SH-SY5Y (cell line): ENCODE measurements at regions not wholly inside any gene's neighbourhood (a gene's known extent, or its start where the extent isn't known, plus 50 kb on each side); places are given as distances from the start of the nearest gene placed in this dataset.

Experiments used
- GATA2 ChIP-seq: IDR thresholded peaks from 2 replicates; pipeline ENCODE4 v1.6.1; 2011; ENCODE audit warnings: mild to moderate bottlenecking, low read depth, low read length
- GATA3 ChIP-seq: IDR thresholded peaks from 2 replicates; pipeline ENCODE4 v1.6.1; 2011; ENCODE audit warnings: low read depth, mild to moderate bottlenecking, low read length, moderate library complexity

- TF ChIP-seq GATA2, result no peak
- TF ChIP-seq GATA3, result no peak
Observed at GRCh38 chr3:139762302-139762701, 84.5 kb upstream of the NMNAT3 start.

- TF ChIP-seq GATA3, result no peak
- no peak for TF ChIP-seq GATA2
Observed at GRCh38 chr3:139759470-139759869, 81.7 kb upstream of the NMNAT3 start.

- no peak for TF ChIP-seq GATA3
- TF ChIP-seq GATA2, result no peak
Observed at GRCh38 chr3:139758654-139759291, 81.0 kb upstream of the NMNAT3 start.

- TF ChIP-seq GATA2 (no peak), GATA3 (no peak)
Observed at GRCh38 chr3:139757448-139758030, 79.8 kb upstream of the NMNAT3 start.

GRCh38 chr3:139756529-139757103 lies 78.8 kb upstream of the NMNAT3 start:
- TF ChIP-seq GATA2, result no peak

- TF ChIP-seq GATA2 (no peak), GATA3 (no peak)
Observed at GRCh38 chr3:139755551-139755950, 77.8 kb upstream of the NMNAT3 start.

GRCh38 chr3:139751789-139752188 lies 74.0 kb upstream of the NMNAT3 start:
- TF ChIP-seq GATA3 (no peak), GATA2 (no peak)

- TF ChIP-seq GATA2 (no peak), GATA3 (no peak)
Observed at GRCh38 chr3:139746481-139746880, 68.7 kb upstream of the NMNAT3 start.

- no peak for TF ChIP-seq GATA3
- no peak for TF ChIP-seq GATA2
Observed at GRCh38 chr3:139745831-139746230, 68.1 kb upstream of the NMNAT3 start.

- no peak for TF ChIP-seq GATA2
- no peak for TF ChIP-seq GATA3
Observed at GRCh38 chr3:139738697-139739096, 60.9 kb upstream of the NMNAT3 start.

GRCh38 chr3:139737682-139738361 lies 60.0 kb upstream of the NMNAT3 start:
- TF ChIP-seq GATA3 (no peak), GATA2 (no peak)

GRCh38 chr3:139735191-139735590 lies 57.4 kb upstream of the NMNAT3 start:
- TF ChIP-seq GATA3 (no peak), GATA2 (no peak)

- TF ChIP-seq GATA3, result no peak
- no peak for TF ChIP-seq GATA2
Observed at GRCh38 chr3:139732729-139733128, 55.0 kb upstream of the NMNAT3 start.

GRCh38 chr3:139729300-139729699 lies 51.5 kb upstream of the NMNAT3 start:
- TF ChIP-seq GATA3, result no peak
- TF ChIP-seq GATA2, result no peak

GRCh38 chr3:139728414-139728813 lies 50.6 kb upstream of the NMNAT3 start:
- TF ChIP-seq GATA3, result no peak
- no peak for TF ChIP-seq GATA2
